H54 (cell line): ENCODE measurements at regions not wholly inside any gene's neighbourhood (a gene's known extent, or its start where the extent isn't known, plus 50 kb on each side); places are given as distances from the start of the nearest gene placed in this dataset.
A peak's percentile ranks its signal among the peaks of the same experiment; 100 is the strongest.
"Not testable (repeated sequence)": the region's sequence is repeated elsewhere in the genome, so short reads cannot be mapped to it uniquely, and the experiment has no call there.

Source experiments
- DNase-seq: peaks from one replicate; pipeline ENCODE4 v3.0.0; 2011; ENCODE audit warnings: low spot score, mixed read lengths; ENCODE audit not compliant: insufficient read length
- FAIRE-seq: peaks from 3 replicates; lab custom pipeline; 2011; peaks lifted over from hg19 to GRCh38; lab: Jason Lieb, UNC
- POLR2A ChIP-seq: IDR thresholded peaks from 2 replicates; pipeline ENCODE4 v1.6.1; 2011; ENCODE audit warnings: low read depth, mild to moderate bottlenecking, low read length

- DNase-seq (no peak), FAIRE-seq (no peak)
- TF ChIP-seq POLR2A: no peak
These were observed 133.2 kb downstream of the IGLL1 start for GRCh38 chr22:23446796-23447350.

DNA sequence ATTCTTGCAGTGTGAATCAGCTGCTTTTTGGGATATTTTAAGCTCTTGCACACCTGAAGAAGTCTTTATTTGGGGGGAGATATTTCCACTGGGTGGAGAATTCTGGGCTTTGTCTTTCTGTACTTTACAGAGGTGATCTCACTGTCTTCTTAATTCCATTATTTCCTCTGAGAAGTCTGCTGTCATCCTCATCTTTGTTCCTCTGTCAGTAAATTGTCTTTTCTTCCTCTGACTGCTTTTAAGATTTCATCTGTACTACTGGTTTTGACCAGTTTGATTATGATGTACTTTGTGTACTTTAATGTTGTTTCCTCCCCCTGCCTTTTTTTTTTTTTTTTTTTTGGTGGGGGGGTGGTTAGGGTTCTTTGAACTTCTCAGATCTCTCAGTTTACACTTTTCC lies 133.9 kb downstream of the IGLL1 start:
- FAIRE-seq, DNase-seq: not testable (repeated sequence)

DNA sequence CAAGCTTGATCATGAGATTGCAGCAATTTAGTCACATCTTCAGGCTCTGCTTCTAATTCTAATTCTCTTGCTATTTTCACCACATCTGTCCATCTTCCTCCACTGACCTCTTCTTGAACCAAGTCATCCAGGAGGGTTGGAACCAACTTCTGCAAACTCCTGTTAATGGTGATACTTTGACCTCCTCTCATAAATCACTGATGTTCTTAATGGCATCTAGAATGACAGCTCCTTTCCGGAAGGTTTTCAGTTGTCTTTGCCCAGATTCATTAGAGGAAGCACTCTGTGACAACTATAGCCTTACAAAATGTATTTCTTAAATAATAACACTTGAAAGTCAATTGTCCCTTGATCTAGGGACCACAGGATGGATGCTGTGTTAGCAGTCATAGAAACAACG lies 136.2 kb downstream of the IGLL1 start:
- DNase-seq, FAIRE-seq: not testable (repeated sequence)

- FAIRE-seq, DNase-seq: not testable (repeated sequence)
These were observed 140.5 kb downstream of the IGLL1 start for GRCh38 chr22:23439581-23439980.

GRCh38 chr22:23438216-23438615 lies 141.9 kb downstream of the IGLL1 start:
- no peak for FAIRE-seq
- TF ChIP-seq POLR2A: no peak

GRCh38 chr22:23437779-23438178 lies 142.3 kb downstream of the IGLL1 start:
- no peak for DNase-seq
- FAIRE-seq: no peak
- TF ChIP-seq POLR2A: no peak

More at GRCh38 chr22:23438216-23438615, 141.9 kb downstream of the IGLL1 start:
- no peak for DNase-seq

DNA sequence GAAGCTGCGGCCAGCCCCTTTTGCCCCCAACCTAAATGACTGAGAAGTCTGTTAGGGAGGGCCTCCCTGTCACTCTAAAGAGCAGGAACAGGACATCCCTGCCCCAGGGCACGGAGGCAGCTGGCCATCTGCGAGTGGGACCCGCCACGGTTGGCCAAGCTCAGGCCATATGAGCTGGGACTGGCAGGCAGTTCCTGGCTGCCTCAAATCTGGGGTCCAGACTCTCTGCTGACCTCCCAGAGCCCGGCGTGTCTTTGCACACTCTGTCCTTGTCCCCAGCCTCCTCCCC lies 143.0 kb downstream of the IGLL1 start:
- not testable (repeated sequence) for FAIRE-seq, DNase-seq

DNA sequence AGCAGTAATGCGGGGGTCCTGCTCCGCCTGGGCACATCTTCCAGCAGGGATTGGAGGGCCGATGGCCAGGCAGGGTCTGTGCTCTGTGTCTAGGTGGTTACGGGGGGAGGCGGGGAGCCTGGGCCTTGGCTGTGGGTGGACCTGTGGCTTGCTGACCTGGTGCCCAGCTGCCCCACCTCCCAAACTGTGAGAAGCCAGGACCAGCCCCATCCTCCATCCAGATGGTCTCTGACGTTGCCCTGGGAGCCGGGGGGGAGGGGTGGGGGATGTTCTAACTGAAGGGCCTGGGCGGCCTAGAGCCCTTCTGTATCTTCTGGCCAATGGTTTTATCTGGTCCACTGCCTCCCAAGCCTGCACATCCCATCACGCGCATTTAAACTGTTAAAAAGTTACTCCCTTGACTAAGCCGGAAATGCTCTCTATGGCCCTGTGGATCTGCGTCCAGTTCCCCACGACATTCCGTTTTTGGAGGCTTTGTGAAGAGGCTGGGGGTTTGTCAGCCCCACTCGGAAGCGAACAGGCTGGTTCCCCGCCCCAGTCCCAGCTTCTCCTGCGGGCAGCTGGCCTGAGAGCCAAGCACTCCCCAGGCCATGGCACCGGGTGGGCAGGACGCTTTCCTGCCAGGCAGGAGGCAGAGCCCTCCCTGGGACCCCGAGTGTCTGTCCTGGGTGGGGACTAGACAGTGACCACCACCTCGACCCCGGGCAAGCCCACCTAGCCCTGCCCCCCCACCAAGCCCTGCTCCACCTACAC lies 143.6 kb downstream of the IGLL1 start:
- DNase-seq, FAIRE-seq: not testable (repeated sequence)

GRCh38 chr22:23435186-23435585 lies 144.9 kb downstream of the IGLL1 start:
- DNase-seq, FAIRE-seq: not testable (repeated sequence)

- DNase-seq: not testable (repeated sequence)
These were observed 145.8 kb downstream of the IGLL1 start for GRCh38 chr22:23434198-23434830.

DNA sequence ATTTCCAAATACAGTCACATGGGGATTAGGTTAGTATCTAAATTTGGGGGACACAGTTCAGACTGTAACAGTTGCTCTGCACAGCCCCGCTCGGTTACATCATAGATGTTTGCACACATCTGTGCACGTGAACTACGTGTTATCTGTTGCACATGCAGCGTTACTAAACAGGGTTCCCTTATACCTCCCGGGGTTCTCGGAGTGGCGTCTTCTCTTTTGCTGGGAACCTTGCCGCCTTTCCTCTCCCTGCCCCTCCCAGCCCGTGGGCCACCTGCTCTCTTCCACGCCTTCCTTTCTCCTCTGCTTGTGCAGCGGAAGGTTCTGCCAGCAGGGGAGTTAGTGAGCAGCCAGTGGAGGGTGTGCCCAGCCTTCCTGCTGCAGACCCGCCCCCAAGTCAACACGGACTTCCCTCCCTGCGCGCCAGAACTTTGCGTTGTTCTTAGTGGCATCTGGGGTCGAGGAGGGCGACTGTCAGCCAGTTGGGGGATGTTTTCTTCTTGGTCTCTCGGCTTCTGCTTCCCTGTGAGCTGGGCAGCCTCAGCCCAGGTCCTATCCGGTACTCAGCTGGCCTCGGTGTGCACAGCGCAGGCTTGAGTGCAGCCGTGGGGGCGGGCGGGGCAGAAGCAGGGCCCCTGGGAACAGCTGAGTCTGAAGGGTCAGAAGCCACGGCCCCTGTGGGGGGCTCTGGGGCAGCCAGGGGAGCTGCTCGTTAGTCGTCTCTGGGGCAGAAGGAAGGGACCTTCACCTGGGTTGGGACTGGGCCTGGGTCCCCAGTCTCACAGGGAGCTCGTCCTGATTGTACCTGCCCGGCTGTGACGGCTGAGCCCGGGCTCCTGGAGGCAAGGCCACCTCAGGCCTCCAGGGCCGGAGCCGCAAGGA lies 146.7 kb downstream of the IGLL1 start:
- not testable (repeated sequence) for DNase-seq, FAIRE-seq

More at GRCh38 chr22:23434198-23434830, 145.8 kb downstream of the IGLL1 start:
- FAIRE-seq: not testable (repeated sequence)

DNA sequence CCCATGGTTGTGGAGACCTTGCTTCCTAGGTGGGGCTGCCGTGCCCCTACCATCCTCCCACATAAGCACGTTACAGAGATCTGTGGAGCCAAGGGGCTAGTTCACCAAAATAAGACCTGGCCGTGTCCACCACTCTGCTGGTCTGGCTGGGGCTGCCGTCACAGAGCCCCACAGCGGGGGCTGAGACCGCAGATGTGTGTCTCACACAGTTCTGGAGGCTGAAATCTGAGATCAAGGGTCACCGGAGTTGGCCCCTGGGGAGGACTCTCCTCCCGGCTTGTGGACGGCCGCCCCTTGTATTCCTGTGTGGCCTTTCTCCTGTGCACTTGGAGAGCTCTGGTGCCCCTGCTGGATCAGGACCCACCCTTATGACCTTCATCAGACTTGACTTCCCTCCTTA lies 147.4 kb downstream of the IGLL1 start:
- not testable (repeated sequence) for DNase-seq, FAIRE-seq

- no peak for FAIRE-seq
- no peak for TF ChIP-seq POLR2A
- DNase-seq: peak; percentile 11
These were observed 148.6 kb downstream of the IGLL1 start for GRCh38 chr22:23431337-23432072.

GRCh38 chr22:23424551-23425068 lies 155.5 kb downstream of the IGLL1 start:
- FAIRE-seq, DNase-seq: not testable (repeated sequence)
